Amygdala (tissue), 56 donors: ENCODE measurements at regions not wholly inside any gene's neighbourhood (a gene's known extent, or its start where the extent isn't known, plus 50 kb on each side); places are given as distances from the start of the nearest gene placed in this dataset.
"Not testable (repeated sequence)": the region's sequence is repeated elsewhere in the genome, so short reads cannot be mapped to it uniquely, and the experiment has no call there.

Source experiments
- DNase-seq, 56 donors: peaks; one replicate each; lab custom pipeline; 2025; lab: John Stamatoyannopoulos, UW

DNA sequence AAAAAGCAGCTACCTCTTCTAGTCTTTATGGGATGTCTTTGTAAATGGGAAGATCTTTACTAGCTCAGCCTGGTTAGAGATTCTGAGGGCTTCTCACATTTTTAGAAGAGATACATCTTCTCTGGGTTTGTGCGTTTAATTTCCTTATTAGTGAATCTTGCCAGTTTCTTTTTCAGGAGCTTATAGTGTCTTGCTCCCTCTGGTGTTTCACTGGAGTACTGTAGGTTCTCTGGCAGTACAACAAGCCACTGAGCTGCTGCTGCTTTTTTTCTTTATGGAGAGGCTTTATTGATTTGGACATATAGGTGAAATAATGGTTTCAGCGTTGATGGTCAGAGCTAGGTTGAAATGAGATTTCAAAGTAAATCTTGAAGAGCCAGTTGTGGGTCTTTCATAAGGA lies 82.9 kb downstream of the LAS1L start:
- no peak for DNase-seq

GRCh38 chrX:65420154-65420553 lies 114.4 kb downstream of the LAS1L start:
- DNase-seq, result no peak

GRCh38 chrX:65407662-65408061 lies 126.9 kb downstream of the LAS1L start:
- not testable (repeated sequence) for DNase-seq

DNA sequence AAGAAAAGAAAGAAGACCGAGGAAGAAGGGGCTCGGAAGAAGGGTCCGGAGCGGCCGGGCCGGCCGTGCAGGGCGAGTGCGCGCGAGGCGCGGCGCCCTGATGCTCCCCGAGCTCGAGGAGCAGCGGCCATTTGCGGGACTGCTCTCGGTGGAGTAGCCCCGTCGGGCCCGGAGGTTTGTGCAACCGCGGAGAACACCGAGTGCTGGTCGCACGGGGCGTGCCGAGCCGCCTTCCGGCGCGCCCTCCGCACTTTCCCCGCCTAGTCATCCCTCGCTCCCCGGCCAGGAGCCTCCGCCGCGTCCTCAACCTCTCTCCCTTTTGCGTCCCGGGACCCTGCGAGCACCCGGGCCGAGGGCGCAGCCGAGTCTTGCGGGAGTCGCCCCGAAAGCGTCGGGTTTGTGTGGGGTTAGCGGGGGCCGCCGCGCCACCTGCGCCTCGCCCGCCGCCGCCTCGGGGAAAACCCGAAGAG lies 127.4 kb downstream of the LAS1L start:
- DNase-seq, result no peak

DNA sequence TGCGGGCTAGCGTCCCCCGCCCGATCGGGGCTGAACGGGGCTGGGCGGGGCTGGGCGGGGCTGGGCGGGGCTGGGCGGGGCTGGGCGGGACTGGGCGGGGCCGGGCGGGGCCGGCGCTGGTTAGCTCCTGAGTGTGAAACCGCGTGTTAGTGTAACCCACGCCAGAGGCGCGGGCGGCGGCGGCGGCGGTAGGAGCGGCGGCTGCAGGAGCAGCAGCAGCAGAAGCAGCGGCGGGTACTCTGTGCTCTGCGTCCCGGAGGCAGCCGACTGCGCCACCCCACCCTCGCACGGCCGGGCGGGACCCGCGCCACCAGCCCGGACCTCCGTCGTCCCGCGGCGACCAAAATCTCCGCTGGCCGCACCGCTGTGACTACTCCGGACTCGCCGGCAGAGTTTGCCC lies 128.1 kb downstream of the LAS1L start:
- peak in 4 of 56 donors; percentile 0 to 15 (median 8) for DNase-seq

GRCh38 chrX:65392284-65392683 lies 142.3 kb downstream of the LAS1L start:
- no peak for DNase-seq

DNA sequence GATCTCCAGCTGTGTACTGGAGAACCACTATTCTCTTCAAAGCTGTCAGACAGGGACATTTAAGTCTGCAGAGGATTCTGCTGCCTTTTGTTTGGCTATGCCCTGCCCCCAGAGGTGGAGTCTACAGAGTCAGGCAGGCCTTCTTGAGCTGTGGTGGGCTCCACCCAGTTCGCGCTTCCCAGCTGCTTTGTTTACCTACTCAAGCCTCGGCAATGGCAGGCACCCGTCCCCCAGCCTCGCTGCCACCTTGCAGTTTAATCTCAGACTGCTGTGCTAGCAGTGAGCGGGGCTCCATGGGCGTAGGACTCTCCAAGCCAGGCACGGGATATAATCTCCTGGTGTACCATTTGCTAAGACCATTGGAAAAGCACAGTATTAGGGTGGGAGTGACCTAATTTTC lies 145.5 kb downstream of the LAS1L start:
- DNase-seq, result not testable (repeated sequence)
